Breast epithelium (tissue), 4 donors: ENCODE measurements at regions not wholly inside any gene's neighbourhood (a gene's known extent, or its start where the extent isn't known, plus 50 kb on each side); places are given as distances from the start of the nearest gene placed in this dataset.

Experiments
- DNase-seq, 2 donors: peaks; one replicate each; pipeline ENCODE4 v3.0.0-alpha.2; 2019; ENCODE audit warnings: low spot score in 2 of 2
- H3K27ac ChIP-seq, 2 donors: fragments of 200-600 bp; sonication (generic) in 1 of 2; one replicate each; pipeline ENCODE4 v1.5.1; 2016 to 2019; ENCODE audit warnings: mild to moderate bottlenecking in 1 of 2
- H3K27me3 ChIP-seq, 2 donors: fragments of 200-600 bp; sonication (generic) in 1 of 2; one replicate each; pipeline versions ENCODE4 v1.5.1 to v1.6.0; 2017 to 2019; ENCODE audit warnings: control low read depth in 1 of 2, mild to moderate bottlenecking in 1 of 2
- H3K36me3 ChIP-seq: fragments of 200-600 bp; one replicate; pipeline ENCODE4 v1.5.1; 2019
- H3K4me1 ChIP-seq, 2 donors: fragments of 200-600 bp; sonication (generic); one replicate each; pipeline ENCODE4 v1.5.1; 2016 to 2019; ENCODE audit warnings: control low read depth in 1 of 2
- H3K4me3 ChIP-seq, 3 donors: fragments of 200-600 bp; sonication (generic); 1 replicate in 2 of 3; 2 replicates in 1 of 3; pipeline ENCODE4 v1.5.1; 2016 to 2019; ENCODE audit warnings: mild to moderate bottlenecking in 3 of 3, moderate library complexity in 2 of 3
- H3K9me3 ChIP-seq, 2 donors: fragments of 200-600 bp; sonication (generic) in 1 of 2; one replicate each; pipeline ENCODE4 v1.5.1; 2016 to 2019; ENCODE audit warnings: control low read depth in 1 of 2
- POLR2A ChIP-seq: fragments of 450-650 bp; IDR thresholded peaks from one replicate; pipeline ENCODE4 v1.6.1; 2016; ENCODE audit warnings: antibody characterized with exemption, mild to moderate bottlenecking, moderate library complexity
- POLR2AphosphoS5 ChIP-seq, 3 donors: sonication (generic); formaldehyde crosslinking; IDR thresholded peaks; one replicate each; pipeline ENCODE4 v1.6.1; 2017; ENCODE audit warnings: antibody characterized with exemption in 3 of 3
- intact Hi-C: fragments of 100-400 bp; cut with DNase I; formaldehyde crosslinking; loops from one replicate; pipeline ENCODE4 v1.15.1; 2023; ENCODE audit warnings: low total_unique reads
- TF ChIP-seq, protein P1 (sequence below), 3 donors: fragments of 450-650 bp; IDR thresholded peaks; one replicate each; pipeline ENCODE4 v1.5.1; 2016 to 2017; ENCODE audit warnings: antibody characterized with exemption in 3 of 3, mild to moderate bottlenecking in 3 of 3, moderate library complexity in 3 of 3

- TF ChIP-seq, protein P1, sequence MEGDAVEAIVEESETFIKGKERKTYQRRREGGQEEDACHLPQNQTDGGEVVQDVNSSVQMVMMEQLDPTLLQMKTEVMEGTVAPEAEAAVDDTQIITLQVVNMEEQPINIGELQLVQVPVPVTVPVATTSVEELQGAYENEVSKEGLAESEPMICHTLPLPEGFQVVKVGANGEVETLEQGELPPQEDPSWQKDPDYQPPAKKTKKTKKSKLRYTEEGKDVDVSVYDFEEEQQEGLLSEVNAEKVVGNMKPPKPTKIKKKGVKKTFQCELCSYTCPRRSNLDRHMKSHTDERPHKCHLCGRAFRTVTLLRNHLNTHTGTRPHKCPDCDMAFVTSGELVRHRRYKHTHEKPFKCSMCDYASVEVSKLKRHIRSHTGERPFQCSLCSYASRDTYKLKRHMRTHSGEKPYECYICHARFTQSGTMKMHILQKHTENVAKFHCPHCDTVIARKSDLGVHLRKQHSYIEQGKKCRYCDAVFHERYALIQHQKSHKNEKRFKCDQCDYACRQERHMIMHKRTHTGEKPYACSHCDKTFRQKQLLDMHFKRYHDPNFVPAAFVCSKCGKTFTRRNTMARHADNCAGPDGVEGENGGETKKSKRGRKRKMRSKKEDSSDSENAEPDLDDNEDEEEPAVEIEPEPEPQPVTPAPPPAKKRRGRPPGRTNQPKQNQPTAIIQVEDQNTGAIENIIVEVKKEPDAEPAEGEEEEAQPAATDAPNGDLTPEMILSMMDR (IDR thresholded peaks at IDR 0.05): no peak
- TF ChIP-seq POLR2A: no peak
- no peak for TF ChIP-seq POLR2AphosphoS5 (IDR thresholded peaks at IDR 0.05)
- Histone ChIP-seq H3K27ac (no peak overlapping the region), H3K4me3 (no peak overlapping the region), H3K9me3 (no peaks in the 10 kb centered on the region), H3K4me1 (no peaks in the 10 kb centered on the region), H3K36me3 (no peaks in the 10 kb centered on the region), H3K27me3 (no peaks in the 10 kb centered on the region)
- DNase-seq: no peak
- intact Hi-C loops: no loop called here
Observed at GRCh38 chr3:159583662-159584061, 405.0 kb upstream of the IL12A start.

GRCh38 chr3:159584421-159584820 is 404.2 kb upstream of the IL12A start:
- TF ChIP-seq POLR2AphosphoS5 (IDR thresholded peaks at IDR 0.05): no peak
- TF ChIP-seq, protein P1 (IDR thresholded peaks at IDR 0.05): no peak
- TF ChIP-seq POLR2A: no peak
- no peak for DNase-seq
- Histone ChIP-seq H3K27me3 (no peaks in the 10 kb centered on the region), H3K9me3 (no peaks in the 10 kb centered on the region), H3K36me3 (no peaks in the 10 kb centered on the region), H3K27ac (no peak overlapping the region), H3K4me1 (no peaks in the 10 kb centered on the region), H3K4me3 (no peak overlapping the region)
- intact Hi-C loops: no loop called here

GRCh38 chr3:159586571-159587202 is 401.9 kb upstream of the IL12A start:
- no peak for TF ChIP-seq POLR2A
- TF ChIP-seq, protein P1 (IDR thresholded peaks at IDR 0.05): no peak
- no peak for TF ChIP-seq POLR2AphosphoS5 (IDR thresholded peaks at IDR 0.05)
- no peaks in the 10 kb centered on the region for H3K36me3 ChIP-seq
- no peaks in the 10 kb centered on the region for H3K27me3 ChIP-seq
- DNase-seq: no peak
- H3K4me3 ChIP-seq: no peak overlapping the region
- H3K27ac ChIP-seq: no peak overlapping the region
- no peaks in the 10 kb centered on the region for H3K9me3 ChIP-seq
- H3K4me1 ChIP-seq: no peaks in the 10 kb centered on the region
- intact Hi-C loops: no loop called here

- intact Hi-C loops: no loop called here
- H3K4me3 ChIP-seq: no peak overlapping the region
- H3K4me1 ChIP-seq: no peaks in the 10 kb centered on the region
- H3K36me3 ChIP-seq: no peaks in the 10 kb centered on the region
- no peak for DNase-seq
- TF ChIP-seq POLR2A (no peak), POLR2AphosphoS5 (IDR thresholded peaks at IDR 0.05) (no peak)
- TF ChIP-seq, protein P1 (IDR thresholded peaks at IDR 0.05): no peak
- H3K27ac ChIP-seq: no peak overlapping the region
- H3K27me3 ChIP-seq: no peaks in the 10 kb centered on the region
- H3K9me3 ChIP-seq: peaks cover 3 to 4% of the 10 kb centered on the region in 2 donors
Observed at GRCh38 chr3:159593927-159594605, 394.6 kb upstream of the IL12A start.

- H3K4me3 ChIP-seq: no peak overlapping the region
- H3K27me3 ChIP-seq: no peaks in the 10 kb centered on the region
- H3K9me3 ChIP-seq: peaks cover 16 to 26% of the 10 kb centered on the region in 2 donors
- TF ChIP-seq, protein P1 (IDR thresholded peaks at IDR 0.05): no peak
- TF ChIP-seq POLR2A (no peak), POLR2AphosphoS5 (IDR thresholded peaks at IDR 0.05) (no peak)
- no peaks in the 10 kb centered on the region for H3K4me1 ChIP-seq
- peaks cover 4% of the 10 kb centered on the region for H3K36me3 ChIP-seq
- intact Hi-C loops: no loop called here
- no peak for DNase-seq
- no peak overlapping the region for H3K27ac ChIP-seq
Observed at GRCh38 chr3:159600291-159600690, 388.3 kb upstream of the IL12A start.
